ENCODE measurements at regions not wholly inside any gene's neighbourhood (a gene's known extent, or its start where the extent isn't known, plus 50 kb on each side); places are given as distances from the start of the nearest gene placed in this dataset.

GRCh38 chr2:156845806-156846558 lies 409.8 kb downstream of the GPD2 start:
- TF ChIP-seq POLR2A (IDR thresholded peaks at IDR 0.05; ENCODE audit: low read depth, low read length) (no peak), POLR2AphosphoS5 (IDR thresholded peaks at IDR 0.05; ENCODE audit: insufficient read depth, low read depth, low read length) (no peak), CTCF (IDR thresholded peaks at IDR 0.05; ENCODE audit: extremely low read depth in 1 of 2, insufficient read depth in 1 of 2, low read depth in 1 of 2, low read length in 2 of 2) (no peak)

Data from endothelial cell of umbilical vein (primary cell).